Stimulated activated CD4-positive, alpha-beta T cell treated with anti-CD3 and anti-CD28 coated beads, Interleukin-2, amount 100 ng/mL, for 4 hours (primary cell): ENCODE measurements at regions not wholly inside any gene's neighbourhood (a gene's known extent, or its start where the extent isn't known, plus 50 kb on each side); places are given as distances from the start of the nearest gene placed in this dataset.
"Not testable (repeated sequence)": the region's sequence is repeated elsewhere in the genome, so short reads cannot be mapped to it uniquely, and the experiment has no call there.

ENCODE experiments used
- DNase-seq: peaks from one replicate; pipeline ENCODE4 v3.0.0-alpha.2; 2020; ENCODE audit warnings: low read depth

- DNase-seq: no peak
These were observed 1701.5 kb upstream of the FLRT2 start for GRCh38 chr14:83828406-83828805.

GRCh38 chr14:83830316-83830715 lies 1699.6 kb upstream of the FLRT2 start:
- DNase-seq: no peak

GRCh38 chr14:83838226-83838625 lies 1691.7 kb upstream of the FLRT2 start:
- DNase-seq: no peak

- no peak for DNase-seq
These were observed 1687.4 kb upstream of the FLRT2 start for GRCh38 chr14:83842547-83842946.

- DNase-seq: no peak
These were observed 1682.8 kb upstream of the FLRT2 start for GRCh38 chr14:83847102-83847501.

- no peak for DNase-seq
These were observed 1679.9 kb upstream of the FLRT2 start for GRCh38 chr14:83850092-83850491.

GRCh38 chr14:83856334-83856733 lies 1673.6 kb upstream of the FLRT2 start:
- DNase-seq: no peak

GRCh38 chr14:83860631-83861155 lies 1669.3 kb upstream of the FLRT2 start:
- DNase-seq: no peak

GRCh38 chr14:83863042-83863774 lies 1666.7 kb upstream of the FLRT2 start:
- no peak for DNase-seq

- DNase-seq: no peak
These were observed 1665.8 kb upstream of the FLRT2 start for GRCh38 chr14:83864106-83864505.

- DNase-seq: no peak
These were observed 1662.2 kb upstream of the FLRT2 start for GRCh38 chr14:83867566-83868225.

- no peak for DNase-seq
These were observed 1659.2 kb upstream of the FLRT2 start for GRCh38 chr14:83870546-83871270.

GRCh38 chr14:83873669-83874068 lies 1656.3 kb upstream of the FLRT2 start:
- no peak for DNase-seq

GRCh38 chr14:83874662-83875061 lies 1655.3 kb upstream of the FLRT2 start:
- DNase-seq: no peak

GRCh38 chr14:83883732-83884131 lies 1646.2 kb upstream of the FLRT2 start:
- DNase-seq: no peak

GRCh38 chr14:83885837-83886293 lies 1644.1 kb upstream of the FLRT2 start:
- DNase-seq: no peak

- DNase-seq: no peak
These were observed 1642.1 kb upstream of the FLRT2 start for GRCh38 chr14:83887866-83888265.

- DNase-seq: no peak
These were observed 1636.5 kb upstream of the FLRT2 start for GRCh38 chr14:83893447-83893846.

GRCh38 chr14:83894568-83894967 lies 1635.4 kb upstream of the FLRT2 start:
- no peak for DNase-seq

- not testable (repeated sequence) for DNase-seq
These were observed 1631.4 kb upstream of the FLRT2 start for GRCh38 chr14:83898558-83898957.

- DNase-seq: no peak
These were observed 1630.2 kb upstream of the FLRT2 start for GRCh38 chr14:83899706-83900105.

GRCh38 chr14:83905157-83905556 lies 1624.8 kb upstream of the FLRT2 start:
- no peak for DNase-seq

GRCh38 chr14:83908419-83908818 lies 1621.5 kb upstream of the FLRT2 start:
- DNase-seq: no peak
